ENCODE measurements at regions not wholly inside any gene's neighbourhood (a gene's known extent, or its start where the extent isn't known, plus 50 kb on each side); places are given as distances from the start of the nearest gene placed in this dataset.

- TF ChIP-seq CTCF (IDR thresholded peaks at IDR 0.05; ENCODE audit: extremely low read depth in 1 of 2, insufficient read depth in 1 of 2, low read depth in 1 of 2, low read length in 2 of 2) = no peak
- TF ChIP-seq POLR2A (IDR thresholded peaks at IDR 0.05; ENCODE audit: low read depth, low read length) = no peak
- TF ChIP-seq JUN (IDR thresholded peaks at IDR 0.05; ENCODE audit: borderline replicate concordance, insufficient read depth, insufficient read length, low read depth) = no peak
- TF ChIP-seq, protein P1, sequence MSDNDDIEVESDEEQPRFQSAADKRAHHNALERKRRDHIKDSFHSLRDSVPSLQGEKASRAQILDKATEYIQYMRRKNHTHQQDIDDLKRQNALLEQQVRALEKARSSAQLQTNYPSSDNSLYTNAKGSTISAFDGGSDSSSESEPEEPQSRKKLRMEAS (IDR thresholded peaks at IDR 0.05; ENCODE audit: insufficient read depth, insufficient read length) = no peak
- TF ChIP-seq EZH2 (IDR thresholded peaks at IDR 0.05; ENCODE audit: borderline replicate concordance, low read depth, low read length, severe bottlenecking) = no peak
- TF ChIP-seq FOS (IDR thresholded peaks at IDR 0.05; ENCODE audit: borderline replicate concordance, insufficient read depth, low read length) = no peak
- no peak for TF ChIP-seq POLR2AphosphoS5 (IDR thresholded peaks at IDR 0.05; ENCODE audit: insufficient read depth, low read depth, low read length)
These were observed 189.7 kb downstream of the CSNK1G3 start for GRCh38 chr5:123701511-123702200.

All from endothelial cell of umbilical vein (primary cell).